ENCODE measurements at regions not wholly inside any gene's neighbourhood (a gene's known extent, or its start where the extent isn't known, plus 50 kb on each side); places are given as distances from the start of the nearest gene placed in this dataset.

DNA sequence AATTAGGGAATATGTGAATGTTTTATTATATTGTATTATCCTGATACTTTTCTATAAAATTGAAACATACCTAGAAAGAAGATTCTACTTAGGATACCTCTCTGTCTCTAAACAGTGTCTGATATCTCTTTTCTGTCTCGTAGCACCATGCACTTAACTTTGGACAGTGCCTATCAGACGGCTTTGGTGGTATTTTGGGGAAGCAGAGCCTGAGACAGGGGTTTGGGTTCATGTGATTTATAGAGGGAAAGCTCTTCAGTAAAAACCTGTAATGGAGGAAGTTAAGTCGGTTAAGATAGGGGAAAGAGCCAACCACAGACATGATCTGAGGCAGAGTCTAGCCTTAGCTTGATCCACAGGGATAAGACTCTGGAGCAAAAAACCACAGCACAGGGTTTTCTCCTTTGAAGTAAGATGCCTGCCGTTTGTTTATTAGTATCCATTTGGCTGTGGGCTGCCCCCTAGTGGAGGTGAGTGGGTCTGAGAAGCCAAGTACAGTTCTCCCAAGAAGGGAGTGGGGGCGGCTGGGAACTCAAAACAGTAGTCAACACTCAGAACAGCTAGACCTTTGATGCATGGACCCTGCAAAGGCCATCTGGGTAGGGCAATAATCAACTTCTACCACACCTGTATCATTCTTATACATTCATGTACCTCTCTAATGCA, 141.2 kb upstream of the ASTN2 start:
- TF ChIP-seq, protein P1, sequence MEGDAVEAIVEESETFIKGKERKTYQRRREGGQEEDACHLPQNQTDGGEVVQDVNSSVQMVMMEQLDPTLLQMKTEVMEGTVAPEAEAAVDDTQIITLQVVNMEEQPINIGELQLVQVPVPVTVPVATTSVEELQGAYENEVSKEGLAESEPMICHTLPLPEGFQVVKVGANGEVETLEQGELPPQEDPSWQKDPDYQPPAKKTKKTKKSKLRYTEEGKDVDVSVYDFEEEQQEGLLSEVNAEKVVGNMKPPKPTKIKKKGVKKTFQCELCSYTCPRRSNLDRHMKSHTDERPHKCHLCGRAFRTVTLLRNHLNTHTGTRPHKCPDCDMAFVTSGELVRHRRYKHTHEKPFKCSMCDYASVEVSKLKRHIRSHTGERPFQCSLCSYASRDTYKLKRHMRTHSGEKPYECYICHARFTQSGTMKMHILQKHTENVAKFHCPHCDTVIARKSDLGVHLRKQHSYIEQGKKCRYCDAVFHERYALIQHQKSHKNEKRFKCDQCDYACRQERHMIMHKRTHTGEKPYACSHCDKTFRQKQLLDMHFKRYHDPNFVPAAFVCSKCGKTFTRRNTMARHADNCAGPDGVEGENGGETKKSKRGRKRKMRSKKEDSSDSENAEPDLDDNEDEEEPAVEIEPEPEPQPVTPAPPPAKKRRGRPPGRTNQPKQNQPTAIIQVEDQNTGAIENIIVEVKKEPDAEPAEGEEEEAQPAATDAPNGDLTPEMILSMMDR (IDR thresholded peaks at IDR 0.05): peak; percentile 52
- TF ChIP-seq POLR2AphosphoS5 (IDR thresholded peaks at IDR 0.05; ENCODE audit: low read depth, low read length) (no peak), SIN3A (IDR thresholded peaks at IDR 0.05; ENCODE audit: borderline replicate concordance, insufficient read depth, low read depth, low read length) (no peak)
- TF ChIP-seq, protein P2, sequence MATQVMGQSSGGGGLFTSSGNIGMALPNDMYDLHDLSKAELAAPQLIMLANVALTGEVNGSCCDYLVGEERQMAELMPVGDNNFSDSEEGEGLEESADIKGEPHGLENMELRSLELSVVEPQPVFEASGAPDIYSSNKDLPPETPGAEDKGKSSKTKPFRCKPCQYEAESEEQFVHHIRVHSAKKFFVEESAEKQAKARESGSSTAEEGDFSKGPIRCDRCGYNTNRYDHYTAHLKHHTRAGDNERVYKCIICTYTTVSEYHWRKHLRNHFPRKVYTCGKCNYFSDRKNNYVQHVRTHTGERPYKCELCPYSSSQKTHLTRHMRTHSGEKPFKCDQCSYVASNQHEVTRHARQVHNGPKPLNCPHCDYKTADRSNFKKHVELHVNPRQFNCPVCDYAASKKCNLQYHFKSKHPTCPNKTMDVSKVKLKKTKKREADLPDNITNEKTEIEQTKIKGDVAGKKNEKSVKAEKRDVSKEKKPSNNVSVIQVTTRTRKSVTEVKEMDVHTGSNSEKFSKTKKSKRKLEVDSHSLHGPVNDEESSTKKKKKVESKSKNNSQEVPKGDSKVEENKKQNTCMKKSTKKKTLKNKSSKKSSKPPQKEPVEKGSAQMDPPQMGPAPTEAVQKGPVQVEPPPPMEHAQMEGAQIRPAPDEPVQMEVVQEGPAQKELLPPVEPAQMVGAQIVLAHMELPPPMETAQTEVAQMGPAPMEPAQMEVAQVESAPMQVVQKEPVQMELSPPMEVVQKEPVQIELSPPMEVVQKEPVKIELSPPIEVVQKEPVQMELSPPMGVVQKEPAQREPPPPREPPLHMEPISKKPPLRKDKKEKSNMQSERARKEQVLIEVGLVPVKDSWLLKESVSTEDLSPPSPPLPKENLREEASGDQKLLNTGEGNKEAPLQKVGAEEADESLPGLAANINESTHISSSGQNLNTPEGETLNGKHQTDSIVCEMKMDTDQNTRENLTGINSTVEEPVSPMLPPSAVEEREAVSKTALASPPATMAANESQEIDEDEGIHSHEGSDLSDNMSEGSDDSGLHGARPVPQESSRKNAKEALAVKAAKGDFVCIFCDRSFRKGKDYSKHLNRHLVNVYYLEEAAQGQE (IDR thresholded peaks at IDR 0.05; ENCODE audit: insufficient read depth in 1 of 2, low read depth in 2 of 2, low read length in 1 of 2): no peak

Data from Panc1 (cell line).